ENCODE measurements at regions not wholly inside any gene's neighbourhood (a gene's known extent, or its start where the extent isn't known, plus 50 kb on each side); places are given as distances from the start of the nearest gene placed in this dataset.
A peak's percentile ranks its signal among the peaks of the same experiment; 100 is the strongest.

DNA sequence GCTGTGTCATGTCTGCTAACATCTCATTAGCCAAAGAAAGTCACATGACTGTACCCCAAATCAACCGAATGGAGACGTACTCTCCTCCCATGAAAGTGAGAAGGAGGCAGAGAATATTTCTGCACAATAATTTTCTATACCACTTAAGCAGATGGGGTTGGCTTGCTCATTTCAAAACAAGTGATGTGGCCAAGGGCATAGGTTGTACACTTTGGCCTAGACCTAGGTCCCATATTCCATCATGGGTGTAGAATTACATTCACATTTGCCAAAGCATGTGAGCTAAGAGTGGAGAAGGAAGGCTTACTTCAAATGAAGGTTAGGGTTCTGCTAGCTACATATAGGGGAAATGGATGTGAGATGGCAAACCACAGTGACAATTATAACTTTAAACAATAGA lies 83.0 kb downstream of the ZNF365 start:
- H3K9ac ChIP-seq (ENCODE audit: low read length) = no peak overlapping the region
- H3K9me2 ChIP-seq (replicated peaks; ENCODE audit: insufficient read depth, low read length) = no peaks in the 10 kb centered on the region
- H3K36me3 ChIP-seq (replicated peaks; ENCODE audit: insufficient read depth, low read length) = no peaks in the 10 kb centered on the region
- H3K27ac ChIP-seq (ENCODE audit: low read length) = peak overlapping the region; percentile 21; the same call in 1 of the 2 replicates
- H3K79me2 ChIP-seq (ENCODE audit: low read length) = no peaks in the 10 kb centered on the region
- DNase-seq = no peak
- TF ChIP-seq EZH2phosphoT487 (IDR thresholded peaks at IDR 0.05; ENCODE audit: low read length) = no peak
- TF ChIP-seq, protein P1, sequence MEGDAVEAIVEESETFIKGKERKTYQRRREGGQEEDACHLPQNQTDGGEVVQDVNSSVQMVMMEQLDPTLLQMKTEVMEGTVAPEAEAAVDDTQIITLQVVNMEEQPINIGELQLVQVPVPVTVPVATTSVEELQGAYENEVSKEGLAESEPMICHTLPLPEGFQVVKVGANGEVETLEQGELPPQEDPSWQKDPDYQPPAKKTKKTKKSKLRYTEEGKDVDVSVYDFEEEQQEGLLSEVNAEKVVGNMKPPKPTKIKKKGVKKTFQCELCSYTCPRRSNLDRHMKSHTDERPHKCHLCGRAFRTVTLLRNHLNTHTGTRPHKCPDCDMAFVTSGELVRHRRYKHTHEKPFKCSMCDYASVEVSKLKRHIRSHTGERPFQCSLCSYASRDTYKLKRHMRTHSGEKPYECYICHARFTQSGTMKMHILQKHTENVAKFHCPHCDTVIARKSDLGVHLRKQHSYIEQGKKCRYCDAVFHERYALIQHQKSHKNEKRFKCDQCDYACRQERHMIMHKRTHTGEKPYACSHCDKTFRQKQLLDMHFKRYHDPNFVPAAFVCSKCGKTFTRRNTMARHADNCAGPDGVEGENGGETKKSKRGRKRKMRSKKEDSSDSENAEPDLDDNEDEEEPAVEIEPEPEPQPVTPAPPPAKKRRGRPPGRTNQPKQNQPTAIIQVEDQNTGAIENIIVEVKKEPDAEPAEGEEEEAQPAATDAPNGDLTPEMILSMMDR (IDR thresholded peaks at IDR 0.05; ENCODE audit: low read length) = no peak
- TF ChIP-seq EZH2 (optimal IDR thresholded peaks at IDR 0.05; ENCODE audit: low read depth, low read length) = no peak
- peaks cover 19% of the 10 kb centered on the region for H3F3A ChIP-seq (ENCODE audit: insufficient read depth, low read length)
- no peak overlapping the region for H3K4me3 ChIP-seq (ENCODE audit: low read length)
- no peak overlapping the region for H2AFZ ChIP-seq (ENCODE audit: low read length)
- no peaks in the 10 kb centered on the region for H3K9me3 ChIP-seq (replicated peaks; ENCODE audit: insufficient read depth, low read length)
- H4K20me1 ChIP-seq (ENCODE audit: insufficient read depth, low read length) = no peaks in the 10 kb centered on the region
- H3K27me3 ChIP-seq (replicated peaks; ENCODE audit: insufficient read depth, low read length) = peaks cover 38% of the 10 kb centered on the region
- H3K4me1 ChIP-seq (ENCODE audit: low read length) = peaks cover 40% of the 10 kb centered on the region
- peak overlapping the region; percentile 39 for H3K4me2 ChIP-seq (ENCODE audit: low read depth, low read length)

DNA sequence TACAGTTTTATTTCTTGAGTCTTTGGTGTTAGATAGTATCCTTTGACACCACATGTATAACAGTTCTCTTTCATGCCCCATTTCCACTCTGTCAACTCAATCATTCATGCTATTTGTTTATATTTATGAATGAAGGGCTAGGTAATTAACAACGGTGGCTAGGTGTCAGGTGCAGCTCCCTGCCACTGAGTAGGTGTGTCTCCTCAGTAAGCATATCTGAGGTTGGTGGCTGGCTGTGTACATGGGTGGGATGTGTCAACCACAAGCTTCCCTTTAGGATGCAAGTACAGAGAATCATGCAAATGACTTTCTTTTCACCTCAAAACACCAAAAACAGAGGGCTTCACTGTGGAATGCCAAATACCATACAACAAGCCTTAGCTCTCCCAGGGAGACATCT lies 83.4 kb downstream of the ZNF365 start:
- H3K79me2 ChIP-seq (ENCODE audit: low read length) = no peaks in the 10 kb centered on the region
- H3K9me3 ChIP-seq (replicated peaks; ENCODE audit: insufficient read depth, low read length) = no peaks in the 10 kb centered on the region
- H3K9me2 ChIP-seq (replicated peaks; ENCODE audit: insufficient read depth, low read length) = no peaks in the 10 kb centered on the region
- DNase-seq = peak; percentile 72
- no peak overlapping the region for H3K4me3 ChIP-seq (ENCODE audit: low read length)
- no peaks in the 10 kb centered on the region for H4K20me1 ChIP-seq (ENCODE audit: insufficient read depth, low read length)
- TF ChIP-seq EZH2phosphoT487 (IDR thresholded peaks at IDR 0.05; ENCODE audit: low read length) (no peak), EZH2 (optimal IDR thresholded peaks at IDR 0.05; ENCODE audit: low read depth, low read length) (no peak)
- TF ChIP-seq, protein P1 (IDR thresholded peaks at IDR 0.05; ENCODE audit: low read length) = no peak
- no peak overlapping the region for H3K9ac ChIP-seq (ENCODE audit: low read length)
- H3K4me1 ChIP-seq (ENCODE audit: low read length) = peaks cover 40% of the 10 kb centered on the region
- no peaks in the 10 kb centered on the region for H3K36me3 ChIP-seq (replicated peaks; ENCODE audit: insufficient read depth, low read length)
- H3K4me2 ChIP-seq (ENCODE audit: low read depth, low read length) = peak overlapping the region; percentile 39
- peaks cover 19% of the 10 kb centered on the region for H3F3A ChIP-seq (ENCODE audit: insufficient read depth, low read length)
- H2AFZ ChIP-seq (ENCODE audit: low read length) = no peak overlapping the region
- peaks cover 42% of the 10 kb centered on the region for H3K27me3 ChIP-seq (replicated peaks; ENCODE audit: insufficient read depth, low read length)
- H3K27ac ChIP-seq (ENCODE audit: low read length) = no peak overlapping the region

DNA sequence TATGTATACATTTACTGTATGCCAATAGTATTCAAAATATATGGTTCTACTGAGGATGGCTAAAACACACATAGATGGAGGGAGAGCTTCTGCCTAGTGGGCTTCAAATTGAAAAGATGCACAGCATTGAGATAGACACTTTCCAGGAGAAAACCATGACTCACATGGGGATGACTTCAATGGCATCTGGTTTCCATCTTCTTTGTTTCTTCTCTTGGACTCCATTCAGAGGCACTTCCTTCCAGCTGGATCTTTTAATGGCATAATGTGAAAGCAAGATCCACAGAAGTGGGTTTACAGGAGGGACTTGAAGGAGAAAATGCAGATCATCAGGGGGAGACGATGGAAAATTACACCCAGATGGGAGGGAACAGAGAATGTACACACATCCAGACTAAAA lies 84.9 kb downstream of the ZNF365 start:
- H3K4me3 ChIP-seq (ENCODE audit: low read length) = no peak overlapping the region
- H3K4me2 ChIP-seq (ENCODE audit: low read depth, low read length) = no peak overlapping the region
- no peaks in the 10 kb centered on the region for H3K79me2 ChIP-seq (ENCODE audit: low read length)
- H3K9ac ChIP-seq (ENCODE audit: low read length) = no peak overlapping the region
- H3K27me3 ChIP-seq (replicated peaks; ENCODE audit: insufficient read depth, low read length) = peaks cover 49% of the 10 kb centered on the region
- no peaks in the 10 kb centered on the region for H4K20me1 ChIP-seq (ENCODE audit: insufficient read depth, low read length)
- no peak overlapping the region for H3K27ac ChIP-seq (ENCODE audit: low read length)
- no peak for DNase-seq
- H3K4me1 ChIP-seq (ENCODE audit: low read length) = peaks cover 40% of the 10 kb centered on the region
- H3K9me3 ChIP-seq (replicated peaks; ENCODE audit: insufficient read depth, low read length) = no peaks in the 10 kb centered on the region
- H3K36me3 ChIP-seq (replicated peaks; ENCODE audit: insufficient read depth, low read length) = no peaks in the 10 kb centered on the region
- no peak for TF ChIP-seq EZH2phosphoT487 (IDR thresholded peaks at IDR 0.05; ENCODE audit: low read length)
- TF ChIP-seq, protein P1 (IDR thresholded peaks at IDR 0.05; ENCODE audit: low read length) = no peak
- no peak for TF ChIP-seq EZH2 (optimal IDR thresholded peaks at IDR 0.05; ENCODE audit: low read depth, low read length)
- H3K9me2 ChIP-seq (replicated peaks; ENCODE audit: insufficient read depth, low read length) = no peaks in the 10 kb centered on the region
- peaks cover 19% of the 10 kb centered on the region for H3F3A ChIP-seq (ENCODE audit: insufficient read depth, low read length)
- H2AFZ ChIP-seq (ENCODE audit: low read length) = no peak overlapping the region

Measured in MM.1S (cell line).